Muscle of arm (tissue), 1 donor: ENCODE measurements at regions not wholly inside any gene's neighbourhood (a gene's known extent, or its start where the extent isn't known, plus 50 kb on each side); places are given as distances from the start of the nearest gene placed in this dataset.
"Not testable (repeated sequence)": the region's sequence is repeated elsewhere in the genome, so short reads cannot be mapped to it uniquely, and the experiment has no call there.

Source experiments
- DNase-seq: peaks from one replicate; pipeline ENCODE4 v3.0.0-alpha.2; 2013

GRCh38 chr6:155770313-155770712 lies 314.7 kb upstream of the NOX3 start:
- DNase-seq, result no peak

GRCh38 chr6:155765275-155766194 lies 309.9 kb upstream of the NOX3 start:
- DNase-seq, result no peak

GRCh38 chr6:155762649-155763048 lies 307.0 kb upstream of the NOX3 start:
- DNase-seq, result no peak

GRCh38 chr6:155755452-155755851 lies 299.8 kb upstream of the NOX3 start:
- no peak for DNase-seq

GRCh38 chr6:155748778-155749177 lies 293.1 kb upstream of the NOX3 start:
- DNase-seq, result not testable (repeated sequence)

- DNase-seq, result no peak
Measured at GRCh38 chr6:155747491-155747890, 291.9 kb upstream of the NOX3 start.

- DNase-seq, result no peak
Measured at GRCh38 chr6:155740781-155741399, 285.3 kb upstream of the NOX3 start.

- no peak for DNase-seq
Measured at GRCh38 chr6:155738602-155739105, 283.0 kb upstream of the NOX3 start.

GRCh38 chr6:155717374-155717773 lies 261.7 kb upstream of the NOX3 start:
- no peak for DNase-seq

GRCh38 chr6:155710704-155711103 lies 255.1 kb upstream of the NOX3 start:
- no peak for DNase-seq

GRCh38 chr6:155709262-155709661 lies 253.6 kb upstream of the NOX3 start:
- DNase-seq, result no peak

- DNase-seq, result no peak
Measured at GRCh38 chr6:155708100-155708499, 252.5 kb upstream of the NOX3 start.

GRCh38 chr6:155706806-155707205 lies 251.2 kb upstream of the NOX3 start:
- DNase-seq, result no peak

GRCh38 chr6:155706341-155706740 lies 250.7 kb upstream of the NOX3 start:
- DNase-seq, result no peak

- no peak for DNase-seq
Measured at GRCh38 chr6:155701342-155701741, 245.7 kb upstream of the NOX3 start.

GRCh38 chr6:155695495-155695894 lies 239.9 kb upstream of the NOX3 start:
- no peak for DNase-seq

- no peak for DNase-seq
Measured at GRCh38 chr6:155694419-155694790, 238.8 kb upstream of the NOX3 start.

- no peak for DNase-seq
Measured at GRCh38 chr6:155693573-155694418, 238.2 kb upstream of the NOX3 start.

GRCh38 chr6:155690820-155691219 lies 235.2 kb upstream of the NOX3 start:
- no peak for DNase-seq

GRCh38 chr6:155687645-155688044 lies 232.0 kb upstream of the NOX3 start:
- DNase-seq, result no peak

- no peak for DNase-seq
Measured at GRCh38 chr6:155684416-155685196, 229.0 kb upstream of the NOX3 start.
